ENCODE measurements at regions not wholly inside any gene's neighbourhood (a gene's known extent, or its start where the extent isn't known, plus 50 kb on each side); places are given as distances from the start of the nearest gene placed in this dataset.
"Not testable (repeated sequence)": the region's sequence is repeated elsewhere in the genome, so short reads cannot be mapped to it uniquely, and the experiment has no call there.

GRCh38 chr20:57779401-57780003 lies 69.7 kb upstream of the PMEPA1 start:
- no peak for DNase-seq

GRCh38 chr20:57777911-57778310 lies 68.1 kb upstream of the PMEPA1 start:
- DNase-seq = no peak

- DNase-seq = no peak
These were observed 65.1 kb upstream of the PMEPA1 start for GRCh38 chr20:57774951-57775350.

GRCh38 chr20:57774111-57774880 lies 64.5 kb upstream of the PMEPA1 start:
- DNase-seq = no peak

GRCh38 chr20:57773059-57773815 lies 63.4 kb upstream of the PMEPA1 start:
- no peak for DNase-seq

GRCh38 chr20:57772349-57772964 lies 62.6 kb upstream of the PMEPA1 start:
- no peak for DNase-seq

- no peak for DNase-seq
These were observed 61.3 kb upstream of the PMEPA1 start for GRCh38 chr20:57770852-57771720.

GRCh38 chr20:57770401-57770800 lies 60.6 kb upstream of the PMEPA1 start:
- not testable (repeated sequence) for DNase-seq

- no peak for DNase-seq
These were observed 59.9 kb upstream of the PMEPA1 start for GRCh38 chr20:57769756-57770155.

- no peak for DNase-seq
These were observed 58.7 kb upstream of the PMEPA1 start for GRCh38 chr20:57768519-57768918.

GRCh38 chr20:57767441-57767840 lies 57.6 kb upstream of the PMEPA1 start:
- no peak for DNase-seq

GRCh38 chr20:57763235-57763595 lies 53.4 kb upstream of the PMEPA1 start:
- no peak for DNase-seq

GRCh38 chr20:57762531-57763234 lies 52.9 kb upstream of the PMEPA1 start:
- no peak for DNase-seq

GRCh38 chr20:57761413-57761734 lies 51.6 kb upstream of the PMEPA1 start:
- DNase-seq = no peak

GRCh38 chr20:57760698-57761412 lies 51.0 kb upstream of the PMEPA1 start:
- DNase-seq = no peak

GRCh38 chr20:57759724-57760123 lies 49.9 kb upstream of the PMEPA1 start:
- no peak for DNase-seq

Measured in NCI-H1417 (cell line).